ENCODE measurements at regions not wholly inside any gene's neighbourhood (a gene's known extent, or its start where the extent isn't known, plus 50 kb on each side); places are given as distances from the start of the nearest gene placed in this dataset.

- H4K20me1 ChIP-seq (ENCODE audit: insufficient read depth, poor library complexity, severe bottlenecking): no peaks in the 10 kb centered on the region
- H3K27ac ChIP-seq: no peak overlapping the region
- TF ChIP-seq EZH2phosphoT487 (IDR thresholded peaks at IDR 0.05; ENCODE audit: low read depth, severe bottlenecking, unreplicated experiment): no peak
- no peak for TF ChIP-seq CTCF (IDR thresholded peaks at IDR 0.05; ENCODE audit: poor library complexity)
- no peak for TF ChIP-seq EZH2 (IDR thresholded peaks at IDR 0.05; ENCODE audit: borderline replicate concordance)
- no peaks in the 10 kb centered on the region for H3K9me3 ChIP-seq (ENCODE audit: low read depth)
- H3K4me3 ChIP-seq: no peak overlapping the region
- H3K36me3 ChIP-seq (replicated peaks; ENCODE audit: insufficient read depth, low read depth): no peaks in the 10 kb centered on the region
- no peak for DNase-seq (ENCODE audit: low spot score)
- no peaks in the 10 kb centered on the region for H3K4me1 ChIP-seq (ENCODE audit: insufficient read depth)
- no peaks in the 10 kb centered on the region for H3K9me2 ChIP-seq (replicated peaks; ENCODE audit: insufficient read depth)
- H3K79me2 ChIP-seq: no peaks in the 10 kb centered on the region
- no peak overlapping the region for H2AFZ ChIP-seq
- no peak overlapping the region for H3K4me2 ChIP-seq
- no peaks in the 10 kb centered on the region for H3K27me3 ChIP-seq
- 65% methylated on average over 3 of the region's 3 CpGs for WGBS (ENCODE audit: low lambda C conversion rate, missing lambda C conversion rate)
Observed at GRCh38 chr2:181124497-181124896, 144.1 kb downstream of the UBE2E3 start.

GRCh38 chr2:181125359-181125758 lies 145.0 kb downstream of the UBE2E3 start:
- H3K27me3 ChIP-seq: no peaks in the 10 kb centered on the region
- H3K4me1 ChIP-seq (ENCODE audit: insufficient read depth): no peaks in the 10 kb centered on the region
- WGBS (ENCODE audit: low lambda C conversion rate, missing lambda C conversion rate): 82% methylated on average over 2 of the region's 2 CpGs
- no peak for DNase-seq (ENCODE audit: low spot score)
- H3K4me3 ChIP-seq: no peak overlapping the region
- H3K36me3 ChIP-seq (replicated peaks; ENCODE audit: insufficient read depth, low read depth): no peaks in the 10 kb centered on the region
- no peaks in the 10 kb centered on the region for H3K9me3 ChIP-seq (ENCODE audit: low read depth)
- no peak overlapping the region for H2AFZ ChIP-seq
- H3K9me2 ChIP-seq (replicated peaks; ENCODE audit: insufficient read depth): no peaks in the 10 kb centered on the region
- no peak for TF ChIP-seq EZH2 (IDR thresholded peaks at IDR 0.05; ENCODE audit: borderline replicate concordance)
- no peak for TF ChIP-seq CTCF (IDR thresholded peaks at IDR 0.05; ENCODE audit: poor library complexity)
- no peak for TF ChIP-seq EZH2phosphoT487 (IDR thresholded peaks at IDR 0.05; ENCODE audit: low read depth, severe bottlenecking, unreplicated experiment)
- H3K27ac ChIP-seq: no peak overlapping the region
- no peaks in the 10 kb centered on the region for H3K79me2 ChIP-seq
- H3K4me2 ChIP-seq: no peak overlapping the region
- no peaks in the 10 kb centered on the region for H4K20me1 ChIP-seq (ENCODE audit: insufficient read depth, poor library complexity, severe bottlenecking)

GRCh38 chr2:181126311-181126868 lies 146.0 kb downstream of the UBE2E3 start:
- no peak overlapping the region for H3K27ac ChIP-seq
- H3K9me3 ChIP-seq (ENCODE audit: low read depth): no peaks in the 10 kb centered on the region
- H3K4me3 ChIP-seq: no peak overlapping the region
- H2AFZ ChIP-seq: no peak overlapping the region
- H3K9me2 ChIP-seq (replicated peaks; ENCODE audit: insufficient read depth): no peaks in the 10 kb centered on the region
- 92% methylated on average over 5 of the region's 5 CpGs for WGBS (ENCODE audit: low lambda C conversion rate, missing lambda C conversion rate)
- DNase-seq (ENCODE audit: low spot score): no peak
- no peaks in the 10 kb centered on the region for H3K79me2 ChIP-seq
- no peaks in the 10 kb centered on the region for H3K4me1 ChIP-seq (ENCODE audit: insufficient read depth)
- no peaks in the 10 kb centered on the region for H3K36me3 ChIP-seq (replicated peaks; ENCODE audit: insufficient read depth, low read depth)
- no peaks in the 10 kb centered on the region for H3K27me3 ChIP-seq
- no peaks in the 10 kb centered on the region for H4K20me1 ChIP-seq (ENCODE audit: insufficient read depth, poor library complexity, severe bottlenecking)
- TF ChIP-seq EZH2phosphoT487 (IDR thresholded peaks at IDR 0.05; ENCODE audit: low read depth, severe bottlenecking, unreplicated experiment): no peak
- H3K4me2 ChIP-seq: no peak overlapping the region

GRCh38 chr2:181128199-181128598 lies 147.8 kb downstream of the UBE2E3 start:
- Histone ChIP-seq H3K4me3 (no peak overlapping the region), H3K4me2 (no peak overlapping the region), H3K9me3 (ENCODE audit: low read depth) (no peaks in the 10 kb centered on the region), H3K27ac (no peak overlapping the region), H3K4me1 (ENCODE audit: insufficient read depth) (no peaks in the 10 kb centered on the region), H3K36me3 (replicated peaks; ENCODE audit: insufficient read depth, low read depth) (no peaks in the 10 kb centered on the region), H3K9me2 (replicated peaks; ENCODE audit: insufficient read depth) (no peaks in the 10 kb centered on the region), H3K27me3 (no peaks in the 10 kb centered on the region), H2AFZ (no peak overlapping the region), H4K20me1 (ENCODE audit: insufficient read depth, poor library complexity, severe bottlenecking) (no peaks in the 10 kb centered on the region), H3K79me2 (no peaks in the 10 kb centered on the region)
- TF ChIP-seq CTCF (IDR thresholded peaks at IDR 0.05; ENCODE audit: poor library complexity) (no peak), EZH2phosphoT487 (IDR thresholded peaks at IDR 0.05; ENCODE audit: low read depth, severe bottlenecking, unreplicated experiment) (no peak)
- DNase-seq (ENCODE audit: low spot score): no peak

Measured in hepatocyte (in vitro differentiated cells).